SK-N-SH treated with all-trans-retinoic acid at 6 μM for 48 hours (cell line): ENCODE measurements at regions not wholly inside any gene's neighbourhood (a gene's known extent, or its start where the extent isn't known, plus 50 kb on each side); places are given as distances from the start of the nearest gene placed in this dataset.

Source experiments
- ATAC-seq: fragments of 200-7000 bp; cut with Tn5 transposase; 3 replicates; pipeline ENCODE4 v1.9.1; 2020; ENCODE audit warnings: mild to moderate bottlenecking, moderate library complexity
- ARNTL ChIP-seq: fragments of 450-650 bp; formaldehyde crosslinking; IDR thresholded peaks from 2 replicates; pipeline ENCODE4 v1.5.0; 2020; ENCODE audit warnings: low read depth, mild to moderate bottlenecking, moderate library complexity, borderline replicate concordance
- BACH2 ChIP-seq: fragments of 250-450 bp; sonication (Bioruptor Pico); IDR thresholded peaks from 2 replicates; pipeline ENCODE4 v1.9.0; 2021; ENCODE audit warnings: mild to moderate bottlenecking, borderline replicate concordance
- CSDC2 ChIP-seq: fragments of 250-450 bp; sonication (Bioruptor Pico); IDR thresholded peaks from 2 replicates; pipeline ENCODE4 v1.5.0; 2020; ENCODE audit warnings: mild to moderate bottlenecking, moderate library complexity
- ISL1 ChIP-seq: fragments of 250-450 bp; sonication (Bioruptor Pico); IDR thresholded peaks from 2 replicates; pipeline ENCODE4 v2.1.2; 2022; ENCODE audit warnings: mild to moderate bottlenecking, moderate library complexity
- PPARA ChIP-seq: fragments of 250-450 bp; sonication (Bioruptor Pico); IDR thresholded peaks from 2 replicates; pipeline ENCODE4 v1.5.0; 2020; ENCODE audit warnings: mild to moderate bottlenecking, borderline replicate concordance
- RARB ChIP-seq: fragments of 250-450 bp; sonication (Bioruptor Pico); IDR thresholded peaks from 2 replicates; pipeline ENCODE4 v1.8.0; 2021; ENCODE audit warnings: mild to moderate bottlenecking, moderate library complexity
- SNAI2 ChIP-seq: fragments of 250-450 bp; sonication (Bioruptor Pico); IDR thresholded peaks from 2 replicates; pipeline ENCODE4 v1.5.0; 2020; ENCODE audit warnings: mild to moderate bottlenecking, moderate library complexity
- TCF4 ChIP-seq: fragments of 250-450 bp; sonication (Bioruptor Pico); IDR thresholded peaks from 2 replicates; pipeline ENCODE4 v1.8.0; 2021; ENCODE audit warnings: mild to moderate bottlenecking, moderate library complexity, borderline replicate concordance
- TOX ChIP-seq: fragments of 250-450 bp; sonication (Bioruptor Pico); IDR thresholded peaks from 2 replicates; pipeline ENCODE4 v1.8.0; 2021; ENCODE audit warnings: mild to moderate bottlenecking, moderate library complexity, borderline replicate concordance
- ZC3H10 ChIP-seq: fragments of 250-450 bp; sonication (Bioruptor Pico); IDR thresholded peaks from 2 replicates; pipeline ENCODE4 v1.5.1; 2021; ENCODE audit warnings: mild to moderate bottlenecking, moderate library complexity
- ZFP3 ChIP-seq: fragments of 250-450 bp; sonication (Bioruptor Pico); IDR thresholded peaks from 2 replicates; pipeline ENCODE4 v1.5.0; 2020; ENCODE audit warnings: mild to moderate bottlenecking, moderate library complexity
- ZFP30 ChIP-seq: fragments of 450-650 bp; formaldehyde crosslinking; IDR thresholded peaks from 2 replicates; pipeline ENCODE4 v1.5.0; 2022; ENCODE audit warnings: mild to moderate bottlenecking, moderate library complexity
- ZNF565 ChIP-seq: fragments of 450-650 bp; formaldehyde crosslinking; conservative IDR thresholded peaks from 2 replicates; pipeline ENCODE4 v1.5.0; 2020; ENCODE audit warnings: low read depth, mild to moderate bottlenecking, moderate library complexity
- ZNF70 ChIP-seq: fragments of 450-650 bp; formaldehyde crosslinking; IDR thresholded peaks from 2 replicates; pipeline ENCODE4 v1.5.0; 2020; ENCODE audit warnings: mild to moderate bottlenecking, moderate library complexity
- TF ChIP-seq, protein P1 (sequence below): fragments of 250-450 bp; sonication (Bioruptor Pico); IDR thresholded peaks from 2 replicates; pipeline ENCODE4 v1.5.1; 2021; ENCODE audit warnings: mild to moderate bottlenecking, moderate library complexity
- TF ChIP-seq, protein P2 (sequence below): fragments of 250-450 bp; sonication (Bioruptor Pico); IDR thresholded peaks from 2 replicates; pipeline ENCODE4 v1.5.0; 2020; ENCODE audit warnings: mild to moderate bottlenecking, moderate library complexity
- TF ChIP-seq, protein P3 (sequence below): fragments of 250-450 bp; sonication (Bioruptor Pico); IDR thresholded peaks from 2 replicates; pipeline ENCODE4 v1.8.0; 2021; ENCODE audit warnings: low read depth, mild to moderate bottlenecking, moderate library complexity, borderline replicate concordance
- TF ChIP-seq, protein P4 (sequence below): fragments of 250-450 bp; sonication (Bioruptor Pico); IDR thresholded peaks from 2 replicates; pipeline ENCODE4 v1.8.0; 2020; ENCODE audit warnings: mild to moderate bottlenecking, moderate library complexity, borderline replicate concordance
- TF ChIP-seq, protein P5 (sequence below): fragments of 250-450 bp; sonication (Bioruptor Pico); IDR thresholded peaks from 2 replicates; pipeline ENCODE4 v1.5.1; 2020; ENCODE audit warnings: low read depth, mild to moderate bottlenecking, moderate library complexity

DNA sequence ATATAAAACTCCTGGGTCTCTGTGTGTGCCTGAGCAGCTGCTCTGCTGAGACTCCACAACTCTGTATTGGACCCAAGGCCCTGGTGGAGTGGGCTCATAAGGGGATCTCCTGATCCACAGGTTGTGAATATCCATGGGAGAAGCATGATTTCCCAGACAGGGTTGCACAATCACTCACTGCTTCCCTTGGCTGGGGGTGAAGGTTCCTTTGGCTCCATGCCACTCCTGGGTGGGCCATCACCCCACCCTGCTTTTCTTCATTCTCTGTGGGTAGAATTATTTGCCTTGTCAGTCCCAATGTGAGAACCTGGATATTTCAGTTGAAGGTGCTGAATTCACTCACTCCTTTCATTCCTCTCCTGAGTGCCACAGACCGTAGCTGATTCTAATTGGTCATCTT, 205.2 kb upstream of the TMEM260 start:
- ATAC-seq: no peak
- no peak for TF ChIP-seq TOX
- no peak for TF ChIP-seq ZC3H10 (CRISPR knock-in tag)
- no peak for TF ChIP-seq ZFP30 (CRISPR knock-in tag)
- TF ChIP-seq, protein P1, sequence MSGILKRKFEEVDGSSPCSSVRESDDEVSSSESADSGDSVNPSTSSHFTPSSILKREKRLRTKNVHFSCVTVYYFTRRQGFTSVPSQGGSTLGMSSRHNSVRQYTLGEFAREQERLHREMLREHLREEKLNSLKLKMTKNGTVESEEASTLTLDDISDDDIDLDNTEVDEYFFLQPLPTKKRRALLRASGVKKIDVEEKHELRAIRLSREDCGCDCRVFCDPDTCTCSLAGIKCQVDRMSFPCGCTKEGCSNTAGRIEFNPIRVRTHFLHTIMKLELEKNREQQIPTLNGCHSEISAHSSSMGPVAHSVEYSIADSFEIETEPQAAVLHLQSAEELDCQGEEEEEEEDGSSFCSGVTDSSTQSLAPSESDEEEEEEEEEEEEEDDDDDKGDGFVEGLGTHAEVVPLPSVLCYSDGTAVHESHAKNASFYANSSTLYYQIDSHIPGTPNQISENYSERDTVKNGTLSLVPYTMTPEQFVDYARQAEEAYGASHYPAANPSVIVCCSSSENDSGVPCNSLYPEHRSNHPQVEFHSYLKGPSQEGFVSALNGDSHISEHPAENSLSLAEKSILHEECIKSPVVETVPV: no peak
- TF ChIP-seq BACH2: no peak
- no peak for TF ChIP-seq CSDC2 (CRISPR knock-in tag)
- TF ChIP-seq, protein P2, sequence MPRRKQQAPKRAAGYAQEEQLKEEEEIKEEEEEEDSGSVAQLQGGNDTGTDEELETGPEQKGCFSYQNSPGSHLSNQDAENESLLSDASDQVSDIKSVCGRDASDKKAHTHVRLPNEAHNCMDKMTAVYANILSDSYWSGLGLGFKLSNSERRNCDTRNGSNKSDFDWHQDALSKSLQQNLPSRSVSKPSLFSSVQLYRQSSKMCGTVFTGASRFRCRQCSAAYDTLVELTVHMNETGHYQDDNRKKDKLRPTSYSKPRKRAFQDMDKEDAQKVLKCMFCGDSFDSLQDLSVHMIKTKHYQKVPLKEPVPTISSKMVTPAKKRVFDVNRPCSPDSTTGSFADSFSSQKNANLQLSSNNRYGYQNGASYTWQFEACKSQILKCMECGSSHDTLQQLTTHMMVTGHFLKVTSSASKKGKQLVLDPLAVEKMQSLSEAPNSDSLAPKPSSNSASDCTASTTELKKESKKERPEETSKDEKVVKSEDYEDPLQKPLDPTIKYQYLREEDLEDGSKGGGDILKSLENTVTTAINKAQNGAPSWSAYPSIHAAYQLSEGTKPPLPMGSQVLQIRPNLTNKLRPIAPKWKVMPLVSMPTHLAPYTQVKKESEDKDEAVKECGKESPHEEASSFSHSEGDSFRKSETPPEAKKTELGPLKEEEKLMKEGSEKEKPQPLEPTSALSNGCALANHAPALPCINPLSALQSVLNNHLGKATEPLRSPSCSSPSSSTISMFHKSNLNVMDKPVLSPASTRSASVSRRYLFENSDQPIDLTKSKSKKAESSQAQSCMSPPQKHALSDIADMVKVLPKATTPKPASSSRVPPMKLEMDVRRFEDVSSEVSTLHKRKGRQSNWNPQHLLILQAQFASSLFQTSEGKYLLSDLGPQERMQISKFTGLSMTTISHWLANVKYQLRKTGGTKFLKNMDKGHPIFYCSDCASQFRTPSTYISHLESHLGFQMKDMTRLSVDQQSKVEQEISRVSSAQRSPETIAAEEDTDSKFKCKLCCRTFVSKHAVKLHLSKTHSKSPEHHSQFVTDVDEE (CRISPR knock-in tag): no peak
- no peak for TF ChIP-seq SNAI2 (CRISPR knock-in tag)
- TF ChIP-seq, protein P3, sequence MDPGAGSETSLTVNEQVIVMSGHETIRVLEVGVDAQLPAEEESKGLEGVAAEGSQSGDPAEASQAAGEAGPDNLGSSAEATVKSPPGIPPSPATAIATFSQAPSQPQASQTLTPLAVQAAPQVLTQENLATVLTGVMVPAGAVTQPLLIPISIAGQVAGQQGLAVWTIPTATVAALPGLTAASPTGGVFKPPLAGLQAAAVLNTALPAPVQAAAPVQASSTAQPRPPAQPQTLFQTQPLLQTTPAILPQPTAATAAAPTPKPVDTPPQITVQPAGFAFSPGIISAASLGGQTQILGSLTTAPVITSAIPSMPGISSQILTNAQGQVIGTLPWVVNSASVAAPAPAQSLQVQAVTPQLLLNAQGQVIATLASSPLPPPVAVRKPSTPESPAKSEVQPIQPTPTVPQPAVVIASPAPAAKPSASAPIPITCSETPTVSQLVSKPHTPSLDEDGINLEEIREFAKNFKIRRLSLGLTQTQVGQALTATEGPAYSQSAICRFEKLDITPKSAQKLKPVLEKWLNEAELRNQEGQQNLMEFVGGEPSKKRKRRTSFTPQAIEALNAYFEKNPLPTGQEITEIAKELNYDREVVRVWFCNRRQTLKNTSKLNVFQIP (CRISPR knock-in tag): no peak
- TF ChIP-seq, protein P4, sequence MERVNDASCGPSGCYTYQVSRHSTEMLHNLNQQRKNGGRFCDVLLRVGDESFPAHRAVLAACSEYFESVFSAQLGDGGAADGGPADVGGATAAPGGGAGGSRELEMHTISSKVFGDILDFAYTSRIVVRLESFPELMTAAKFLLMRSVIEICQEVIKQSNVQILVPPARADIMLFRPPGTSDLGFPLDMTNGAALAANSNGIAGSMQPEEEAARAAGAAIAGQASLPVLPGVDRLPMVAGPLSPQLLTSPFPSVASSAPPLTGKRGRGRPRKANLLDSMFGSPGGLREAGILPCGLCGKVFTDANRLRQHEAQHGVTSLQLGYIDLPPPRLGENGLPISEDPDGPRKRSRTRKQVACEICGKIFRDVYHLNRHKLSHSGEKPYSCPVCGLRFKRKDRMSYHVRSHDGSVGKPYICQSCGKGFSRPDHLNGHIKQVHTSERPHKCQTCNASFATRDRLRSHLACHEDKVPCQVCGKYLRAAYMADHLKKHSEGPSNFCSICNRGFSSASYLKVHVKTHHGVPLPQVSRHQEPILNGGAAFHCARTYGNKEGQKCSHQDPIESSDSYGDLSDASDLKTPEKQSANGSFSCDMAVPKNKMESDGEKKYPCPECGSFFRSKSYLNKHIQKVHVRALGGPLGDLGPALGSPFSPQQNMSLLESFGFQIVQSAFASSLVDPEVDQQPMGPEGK (CRISPR knock-in tag): no peak
- no peak for TF ChIP-seq ZNF70

DNA sequence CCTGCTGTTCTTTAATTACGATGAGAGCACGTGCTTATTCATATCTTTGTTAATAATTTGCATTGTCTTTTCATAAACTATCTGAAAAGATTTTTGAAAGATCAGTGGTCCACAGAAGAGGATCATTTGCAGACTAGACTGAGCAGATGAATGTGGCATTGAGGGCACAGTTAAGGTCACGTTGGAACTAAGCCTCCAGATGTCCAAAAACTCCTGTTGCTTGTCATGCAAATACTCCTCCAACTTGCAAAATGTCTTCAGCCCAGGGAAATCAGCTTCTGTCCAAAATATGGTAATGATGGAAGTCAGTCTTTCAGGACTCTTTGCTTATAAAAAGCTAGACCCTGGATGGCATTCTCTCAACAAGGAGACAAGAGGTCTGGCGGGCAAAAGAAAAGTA, 201.6 kb upstream of the TMEM260 start:
- no peak for ATAC-seq
- TF ChIP-seq SNAI2 (CRISPR knock-in tag) (no peak), ZNF70 (no peak), ZFP3 (no peak), ZFP30 (CRISPR knock-in tag) (no peak), TCF4 (CRISPR knock-in tag) (no peak), ISL1 (no peak), ARNTL (no peak), ZC3H10 (CRISPR knock-in tag) (no peak), RARB (no peak), PPARA (no peak), ZNF565 (CRISPR knock-in tag) (no peak)
- TF ChIP-seq, protein P2 (CRISPR knock-in tag): no peak
- TF ChIP-seq, protein P5, sequence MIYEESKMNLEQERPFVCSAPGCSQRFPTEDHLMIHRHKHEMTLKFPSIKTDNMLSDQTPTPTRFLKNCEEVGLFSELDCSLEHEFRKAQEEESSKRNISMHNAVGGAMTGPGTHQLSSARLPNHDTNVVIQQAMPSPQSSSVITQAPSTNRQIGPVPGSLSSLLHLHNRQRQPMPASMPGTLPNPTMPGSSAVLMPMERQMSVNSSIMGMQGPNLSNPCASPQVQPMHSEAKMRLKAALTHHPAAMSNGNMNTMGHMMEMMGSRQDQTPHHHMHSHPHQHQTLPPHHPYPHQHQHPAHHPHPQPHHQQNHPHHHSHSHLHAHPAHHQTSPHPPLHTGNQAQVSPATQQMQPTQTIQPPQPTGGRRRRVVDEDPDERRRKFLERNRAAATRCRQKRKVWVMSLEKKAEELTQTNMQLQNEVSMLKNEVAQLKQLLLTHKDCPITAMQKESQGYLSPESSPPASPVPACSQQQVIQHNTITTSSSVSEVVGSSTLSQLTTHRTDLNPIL (CRISPR knock-in tag): no peak
- TF ChIP-seq, protein P1: no peak
